GM12878 (cell line): ENCODE measurements at regions not wholly inside any gene's neighbourhood (a gene's known extent, or its start where the extent isn't known, plus 50 kb on each side); places are given as distances from the start of the nearest gene placed in this dataset.

ENCODE experiments used
- ATAC-seq: fragments of 200-7000 bp; cut with Tn5 transposase; 3 replicates; pipeline ENCODE4 v1.9.1; 2020; ENCODE audit warnings: mild to moderate bottlenecking, moderate library complexity
- BruUV-seq: library from RNA; stranded (reverse); fragments of 400-500 nt; replicated peaks from 2 replicates; lab custom pipeline; 2021; lab: Mats Ljungman, UMichigan
- CTCF ChIA-PET: fragments of 300-600 bp; sonication (Branson Sonifier 250); formaldehyde crosslinking; extraction: SDS; loops from one replicate; lab custom pipeline; 2021; ENCODE audit warnings: inconsistent platforms; lab: Yijun Ruan, JAX
- POLR2A ChIA-PET: fragments of 350-600 bp; formaldehyde crosslinking; extraction: SDS; loops from one replicate; lab custom pipeline; 2021; ENCODE audit warnings: inconsistent platforms; lab: Charles Lee
- RAD21 ChIA-PET: fragments of 300-600 bp; sonication (Branson Sonifier 250); formaldehyde crosslinking; loops from one replicate; lab custom pipeline; 2023; ENCODE audit warnings: antibody characterized with exemption; ENCODE audit not compliant: unreplicated experiment; lab: Charles Lee
- SMC1A ChIA-PET: fragments of 300-600 bp; sonication (Branson Sonifier 250); formaldehyde crosslinking; loops from one replicate; lab custom pipeline; 2023; ENCODE audit not compliant: unreplicated experiment, uncharacterized antibody; lab: Charles Lee
- DNase-seq: peaks from one replicate; pipeline ENCODE4 v3.0.0-alpha.2; 2011; ENCODE audit warnings: low read depth, low spot score
- FAIRE-seq: peaks from 3 replicates; lab custom pipeline; 2011; peaks lifted over from hg19 to GRCh38; lab: Jason Lieb, UNC
- H2AFZ ChIP-seq: 2 replicates; pipeline ENCODE4 v1.6.0; 2011; ENCODE audit warnings: low read depth, low read length, control low read depth; ENCODE audit not compliant: control insufficient read depth
- H3K27ac ChIP-seq: 2 replicates; pipeline ENCODE4 v1.5.1; 2011; ENCODE audit warnings: control low read depth; ENCODE audit not compliant: control insufficient read depth, insufficient read depth
- H3K27me3 ChIP-seq, 2 experiments: replicated peaks in 1 of 2; 2 replicates each; pipeline versions ENCODE4 v1.6.0 to v1.6.1; 2011; ENCODE audit warnings: low read length in 1 of 2; ENCODE audit not compliant: control insufficient read depth in 2 of 2, insufficient read depth in 2 of 2
- H3K36me3 ChIP-seq, 2 experiments: 2 replicates each; pipeline ENCODE4 v1.5.1; 2011; ENCODE audit warnings: low read length in 1 of 2; ENCODE audit not compliant: control insufficient read depth in 2 of 2, insufficient read depth in 2 of 2
- H3K4me1 ChIP-seq: 2 replicates; pipeline ENCODE4 v1.6.1; 2011; ENCODE audit warnings: mild to moderate bottlenecking, low read length, moderate library complexity, mixed read lengths; ENCODE audit not compliant: control insufficient read depth, insufficient read depth
- H3K4me2 ChIP-seq: 2 replicates; pipeline ENCODE4 v1.6.0; 2011; ENCODE audit warnings: control low read depth; ENCODE audit not compliant: control insufficient read depth, insufficient read depth
- H3K4me3 ChIP-seq: fragments of 200-600 bp; sonication (generic); 2 replicates; pipeline ENCODE4 v1.5.1; 2016
- H3K79me2 ChIP-seq: 2 replicates; pipeline ENCODE4 v1.6.0; 2011; ENCODE audit warnings: low read length; ENCODE audit not compliant: control insufficient read depth, insufficient read depth
- H3K9ac ChIP-seq: 2 replicates; pipeline ENCODE4 v1.8.0; 2011; ENCODE audit warnings: low read length, control low read depth, mixed read lengths; ENCODE audit not compliant: control insufficient read depth, insufficient read depth
- H3K9me3 ChIP-seq: replicated peaks from 3 replicates; pipeline ENCODE4 v1.5.1; 2011; ENCODE audit warnings: mild to moderate bottlenecking, low read length; ENCODE audit not compliant: control insufficient read depth, insufficient read depth
- H4K20me1 ChIP-seq: 2 replicates; pipeline ENCODE4 v1.6.0; 2011; ENCODE audit not compliant: control insufficient read depth, insufficient read depth
- ATF7 ChIP-seq: fragments of 450-650 bp; IDR thresholded peaks from 2 replicates; pipeline ENCODE4 v1.6.1; 2016; ENCODE audit warnings: low read depth, mild to moderate bottlenecking
- BMI1 ChIP-seq: fragments of 450-650 bp; IDR thresholded peaks from 2 replicates; pipeline ENCODE4 v1.6.1; 2016; ENCODE audit warnings: mild to moderate bottlenecking, moderate library complexity, borderline replicate concordance
- CEBPB ChIP-seq, 2 experiments: fragments of 150-350 bp in 1 of 2; IDR thresholded peaks; 2 replicates each; pipeline ENCODE4 v1.6.1; 2012 to 2014; ENCODE audit warnings: low read depth in 2 of 2, low read length in 2 of 2, borderline replicate concordance in 1 of 2, inconsistent platforms in 1 of 2
- DPF2 ChIP-seq: fragments of 450-650 bp; IDR thresholded peaks from 2 replicates; pipeline ENCODE4 v1.6.1; 2017; ENCODE audit warnings: mild to moderate bottlenecking
- EGR1 ChIP-seq, 2 experiments: IDR thresholded peaks; 1 replicate in 1 of 2; 2 replicates in 1 of 2; pipeline ENCODE4 v1.6.1; 2011 to 2012; ENCODE audit warnings: low read depth in 2 of 2, low read length in 2 of 2, borderline replicate concordance in 1 of 2, mild to moderate bottlenecking in 1 of 2, moderate library complexity in 1 of 2
- FOXK2 ChIP-seq: fragments of 450-650 bp; IDR thresholded peaks from 2 replicates; pipeline ENCODE4 v1.6.1; 2017; ENCODE audit warnings: mild to moderate bottlenecking, moderate library complexity
- IKZF2 ChIP-seq, 2 experiments: fragments of 450-650 bp; IDR thresholded peaks; 2 replicates each; pipeline ENCODE4 v1.6.1; 2017; ENCODE audit warnings: mild to moderate bottlenecking in 2 of 2, moderate library complexity in 2 of 2
- JUND ChIP-seq: IDR thresholded peaks from 2 replicates; pipeline ENCODE4 v1.6.1; 2012; ENCODE audit warnings: low read depth, mild to moderate bottlenecking, low read length, improper control_type of control experiment, moderate library complexity
- MTA2 ChIP-seq: fragments of 450-650 bp; IDR thresholded peaks from 2 replicates; pipeline ENCODE4 v1.6.1; 2016; ENCODE audit warnings: low read depth, mild to moderate bottlenecking, moderate library complexity
- MYC ChIP-seq: IDR thresholded peaks from 2 replicates; pipeline ENCODE4 v1.6.1; 2011; ENCODE audit warnings: mild to moderate bottlenecking, low read length, moderate library complexity, inconsistent platforms; ENCODE audit not compliant: insufficient read depth, insufficient replicate concordance, insufficient read length, severe bottlenecking
- NR2F1 ChIP-seq: fragments of 450-650 bp; conservative IDR thresholded peaks from 2 replicates; pipeline ENCODE4 v1.6.1; 2017; ENCODE audit warnings: mild to moderate bottlenecking
- RB1 ChIP-seq: fragments of 450-650 bp; formaldehyde crosslinking; IDR thresholded peaks from 2 replicates; pipeline ENCODE4 v1.6.1; 2017; ENCODE audit warnings: mild to moderate bottlenecking, borderline replicate concordance
- RCOR1 ChIP-seq: conservative IDR thresholded peaks from 2 replicates; pipeline ENCODE4 v1.6.1; 2012; ENCODE audit warnings: low read depth, low read length, improper control_type of control experiment
- SUPT20H ChIP-seq: IDR thresholded peaks from 2 replicates; pipeline ENCODE4 v1.6.1; 2011; ENCODE audit warnings: low read depth, mild to moderate bottlenecking, low read length, moderate library complexity, borderline replicate concordance; ENCODE audit not compliant: control insufficient read depth
- WRNIP1 ChIP-seq: IDR thresholded peaks from 2 replicates; pipeline ENCODE4 v1.6.1; 2011; ENCODE audit warnings: low read depth, low read length, improper control_type of control experiment, borderline replicate concordance
- ZNF622 ChIP-seq: fragments of 450-650 bp; IDR thresholded peaks from 2 replicates; pipeline ENCODE4 v1.6.1; 2017; ENCODE audit warnings: mild to moderate bottlenecking, inconsistent platforms
- WGBS: methylation state at CpG from one replicate; pipeline ENCODE4 v1.1.6; 2016; ENCODE audit warnings: low lambda C conversion rate; ENCODE audit not compliant: insufficient replicate concordance, insufficient coverage; ENCODE audit errors: missing lambda C conversion rate; 5-methylcytosine and 5-hydroxymethylcytosine counted together
- in situ Hi-C: fragments of 300-500 bp; cut with MboI; formaldehyde crosslinking; loops from 9 replicates; pipeline ENCODE4 v1.14.3; 2018; ENCODE audit warnings: mixed read lengths
- intact Hi-C: fragments of 100-400 bp; cut with micrococcal nuclease; formaldehyde crosslinking; loops from one replicate; pipeline ENCODE4 v1.14.2; 2022; ENCODE audit not compliant: unreplicated experiment
- TF ChIP-seq, protein P1 (sequence below): fragments of 450-650 bp; conservative IDR thresholded peaks from 2 replicates; pipeline ENCODE4 v1.6.1; 2017; ENCODE audit warnings: mild to moderate bottlenecking, moderate library complexity
- TF ChIP-seq, protein P2 (sequence below): fragments of 450-650 bp; IDR thresholded peaks from 2 replicates; pipeline ENCODE4 v1.6.1; 2017; ENCODE audit warnings: borderline replicate concordance
- TF ChIP-seq, protein P3 (sequence below): IDR thresholded peaks from 2 replicates; pipeline ENCODE4 v1.6.1; 2011; ENCODE audit warnings: borderline replicate concordance, low read depth, mild to moderate bottlenecking, moderate library complexity, low read length; ENCODE audit not compliant: insufficient read depth, poor library complexity, severe bottlenecking

GRCh38 chr3:189108735-189109134 is 63.0 kb upstream of the TPRG1 start (continued):
- no peak for TF ChIP-seq RB1
- no peak for TF ChIP-seq BMI1
- no peak for TF ChIP-seq IKZF2 (IDR thresholded peaks at IDR 0.05)
- TF ChIP-seq, protein P1, sequence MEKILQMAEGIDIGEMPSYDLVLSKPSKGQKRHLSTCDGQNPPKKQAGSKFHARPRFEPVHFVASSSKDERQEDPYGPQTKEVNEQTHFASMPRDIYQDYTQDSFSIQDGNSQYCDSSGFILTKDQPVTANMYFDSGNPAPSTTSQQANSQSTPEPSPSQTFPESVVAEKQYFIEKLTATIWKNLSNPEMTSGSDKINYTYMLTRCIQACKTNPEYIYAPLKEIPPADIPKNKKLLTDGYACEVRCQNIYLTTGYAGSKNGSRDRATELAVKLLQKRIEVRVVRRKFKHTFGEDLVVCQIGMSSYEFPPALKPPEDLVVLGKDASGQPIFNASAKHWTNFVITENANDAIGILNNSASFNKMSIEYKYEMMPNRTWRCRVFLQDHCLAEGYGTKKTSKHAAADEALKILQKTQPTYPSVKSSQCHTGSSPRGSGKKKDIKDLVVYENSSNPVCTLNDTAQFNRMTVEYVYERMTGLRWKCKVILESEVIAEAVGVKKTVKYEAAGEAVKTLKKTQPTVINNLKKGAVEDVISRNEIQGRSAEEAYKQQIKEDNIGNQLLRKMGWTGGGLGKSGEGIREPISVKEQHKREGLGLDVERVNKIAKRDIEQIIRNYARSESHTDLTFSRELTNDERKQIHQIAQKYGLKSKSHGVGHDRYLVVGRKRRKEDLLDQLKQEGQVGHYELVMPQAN: no peak
- TF ChIP-seq CEBPB (IDR thresholded peaks at IDR 0.05; ENCODE audit: borderline replicate concordance in 1 of 2, low read depth in 2 of 2, low read length in 2 of 2): no peak
- no peak for TF ChIP-seq WRNIP1
- TF ChIP-seq FOXK2: no peak
- no peak for TF ChIP-seq DPF2
- TF ChIP-seq MYC: no peak
- no peak for TF ChIP-seq SUPT20H
- TF ChIP-seq, protein P2, sequence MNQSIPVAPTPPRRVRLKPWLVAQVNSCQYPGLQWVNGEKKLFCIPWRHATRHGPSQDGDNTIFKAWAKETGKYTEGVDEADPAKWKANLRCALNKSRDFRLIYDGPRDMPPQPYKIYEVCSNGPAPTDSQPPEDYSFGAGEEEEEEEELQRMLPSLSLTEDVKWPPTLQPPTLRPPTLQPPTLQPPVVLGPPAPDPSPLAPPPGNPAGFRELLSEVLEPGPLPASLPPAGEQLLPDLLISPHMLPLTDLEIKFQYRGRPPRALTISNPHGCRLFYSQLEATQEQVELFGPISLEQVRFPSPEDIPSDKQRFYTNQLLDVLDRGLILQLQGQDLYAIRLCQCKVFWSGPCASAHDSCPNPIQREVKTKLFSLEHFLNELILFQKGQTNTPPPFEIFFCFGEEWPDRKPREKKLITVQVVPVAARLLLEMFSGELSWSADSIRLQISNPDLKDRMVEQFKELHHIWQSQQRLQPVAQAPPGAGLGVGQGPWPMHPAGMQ: no peak

GRCh38 chr3:189109145-189109544 is 62.6 kb upstream of the TPRG1 start:
- H3K27me3 ChIP-seq: no peaks in the 10 kb centered on the region; a peak in 1 of 4 replicates
- POLR2A ChIA-PET: no interaction called here
- H2AFZ ChIP-seq: no peak overlapping the region
- SMC1A ChIA-PET: no interaction called here
- H3K9ac ChIP-seq: no peak overlapping the region
- H3K79me2 ChIP-seq: no peaks in the 10 kb centered on the region
- no peaks in the 10 kb centered on the region for H3K36me3 ChIP-seq
- ATAC-seq (no peak), FAIRE-seq (no peak), DNase-seq (no peak)
- no peak overlapping the region for H3K4me3 ChIP-seq
- RAD21 ChIA-PET: no interaction called here
- no peak overlapping the region for H3K27ac ChIP-seq
- no peak overlapping the region for H3K4me2 ChIP-seq
- BruUV-seq: no TSS peak
- intact Hi-C loops (no loop called here), in situ Hi-C loops (no loop called here)
- CTCF ChIA-PET: no interaction called here
- no peaks in the 10 kb centered on the region for H3K4me1 ChIP-seq
- WGBS: 31% methylated on average over 8 of the region's 8 CpGs
- no peaks in the 10 kb centered on the region for H4K20me1 ChIP-seq
- H3K9me3 ChIP-seq: no peaks in the 10 kb centered on the region
- no peak for TF ChIP-seq ZNF622
- TF ChIP-seq ATF7: no peak
- no peak for TF ChIP-seq JUND
- TF ChIP-seq, protein P2: no peak
- TF ChIP-seq, protein P3, sequence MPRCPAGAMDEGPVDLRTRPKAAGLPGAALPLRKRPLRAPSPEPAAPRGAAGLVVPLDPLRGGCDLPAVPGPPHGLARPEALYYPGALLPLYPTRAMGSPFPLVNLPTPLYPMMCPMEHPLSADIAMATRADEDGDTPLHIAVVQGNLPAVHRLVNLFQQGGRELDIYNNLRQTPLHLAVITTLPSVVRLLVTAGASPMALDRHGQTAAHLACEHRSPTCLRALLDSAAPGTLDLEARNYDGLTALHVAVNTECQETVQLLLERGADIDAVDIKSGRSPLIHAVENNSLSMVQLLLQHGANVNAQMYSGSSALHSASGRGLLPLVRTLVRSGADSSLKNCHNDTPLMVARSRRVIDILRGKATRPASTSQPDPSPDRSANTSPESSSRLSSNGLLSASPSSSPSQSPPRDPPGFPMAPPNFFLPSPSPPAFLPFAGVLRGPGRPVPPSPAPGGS: no peak
- TF ChIP-seq NR2F1: no peak
- no peak for TF ChIP-seq MTA2
- no peak for TF ChIP-seq RCOR1
- no peak for TF ChIP-seq EGR1 (IDR thresholded peaks at IDR 0.05; ENCODE audit: borderline replicate concordance in 1 of 2, low read depth in 2 of 2, low read length in 2 of 2)
